CD4-positive, CD25-positive, alpha-beta regulatory T cell (primary cell): ENCODE measurements at regions not wholly inside any gene's neighbourhood (a gene's known extent, or its start where the extent isn't known, plus 50 kb on each side); places are given as distances from the start of the nearest gene placed in this dataset.
"Not testable (repeated sequence)": the region's sequence is repeated elsewhere in the genome, so short reads cannot be mapped to it uniquely, and the experiment has no call there.

ENCODE experiments used
- ATAC-seq, 2 donors: fragments of 150-1000 bp; cut with Tn5 transposase; one replicate each; pipeline ENCODE4 v1.10.0; 2021; ENCODE audit warnings: low read depth in 2 of 2, moderate number of reproducible peaks in 2 of 2, moderate library complexity in 1 of 2
- DNase-seq, 3 donors: peaks; one replicate each; pipeline versions ENCODE4 v3.0.0 to v3.0.0-alpha.2; 2012 to 2022; ENCODE audit warnings: mixed read lengths in 1 of 3
- H3K27ac ChIP-seq: one replicate; pipeline ENCODE4 v1.7.0; 2013; ENCODE audit warnings: mild to moderate bottlenecking, low read length; ENCODE audit not compliant: insufficient read depth, poor library complexity, severe bottlenecking
- H3K27me3 ChIP-seq: one replicate; pipeline ENCODE4 v1.7.0; 2013; ENCODE audit warnings: low read length; ENCODE audit not compliant: control insufficient read depth, insufficient read depth
- H3K36me3 ChIP-seq: one replicate; pipeline ENCODE4 v1.7.0; 2013; ENCODE audit warnings: mild to moderate bottlenecking, low read length, moderate library complexity; ENCODE audit not compliant: control insufficient read depth, insufficient read depth
- H3K4me1 ChIP-seq: 2 replicates; pipeline ENCODE4 v1.7.0; 2013; ENCODE audit warnings: mild to moderate bottlenecking, low read length; ENCODE audit not compliant: insufficient read depth, control insufficient read depth, poor library complexity, severe bottlenecking
- H3K4me3 ChIP-seq: one replicate; pipeline ENCODE4 v1.7.0; 2013; ENCODE audit warnings: low read depth, mild to moderate bottlenecking, low read length, moderate library complexity
- H3K9me3 ChIP-seq, 2 experiments: 1 replicate in 1 of 2; 2 replicates in 1 of 2; pipeline ENCODE4 v1.7.0; 2013; ENCODE audit warnings: low read length in 2 of 2, mild to moderate bottlenecking in 1 of 2, moderate library complexity in 1 of 2; ENCODE audit not compliant: control insufficient read depth in 2 of 2
- H3K27ac Mint-ChIP-seq, 3 donors: one replicate each; pipeline ENCODE4 v1.8.0; 2020 to 2022; ENCODE audit warnings: mild to moderate bottlenecking in 3 of 3, mixed read lengths in 3 of 3, moderate library complexity in 2 of 3
- H3K27me3 Mint-ChIP-seq: one replicate; pipeline ENCODE4 v1.8.0; 2022; ENCODE audit warnings: mild to moderate bottlenecking, mixed read lengths
- H3K36me3 Mint-ChIP-seq: one replicate; pipeline ENCODE4 v1.8.0; 2020; ENCODE audit warnings: mixed read lengths
- H3K4me1 Mint-ChIP-seq, 4 donors: one replicate each; pipeline ENCODE4 v1.8.0; 2020 to 2022; ENCODE audit warnings: mixed read lengths in 4 of 4, mild to moderate bottlenecking in 1 of 4
- H3K4me3 Mint-ChIP-seq, 4 donors: one replicate each; pipeline ENCODE4 v1.8.0; 2020 to 2022; ENCODE audit warnings: mild to moderate bottlenecking in 4 of 4, mixed read lengths in 4 of 4, moderate library complexity in 3 of 4
- H3K9me3 Mint-ChIP-seq, 7 donors: one replicate each; pipeline ENCODE4 v1.8.0; 2020 to 2022; ENCODE audit warnings: mixed read lengths in 7 of 7, mild to moderate bottlenecking in 3 of 7, moderate library complexity in 2 of 7

- peaks cover 0 to 20% (median 7%) of the 10 kb centered on the region in 7 donors for H3K9me3 Mint-ChIP-seq
- H3K4me3 ChIP-seq, result no peak overlapping the region
- H3K27ac Mint-ChIP-seq, result no peak overlapping the region
- ATAC-seq, result no peak
- no peaks in the 10 kb centered on the region for H3K36me3 Mint-ChIP-seq
- DNase-seq, result no peak
- no peak overlapping the region for H3K4me3 Mint-ChIP-seq
- H3K9me3 ChIP-seq, result peaks cover 0 to 12% of the 10 kb centered on the region in 2 experiments
- no peaks in the 10 kb centered on the region for H3K27me3 ChIP-seq
- no peak overlapping the region for H3K27ac ChIP-seq
- H3K4me1 ChIP-seq, result no peaks in the 10 kb centered on the region
- no peaks in the 10 kb centered on the region for H3K36me3 ChIP-seq
- no peaks in the 10 kb centered on the region for H3K4me1 Mint-ChIP-seq
- no peaks in the 10 kb centered on the region for H3K27me3 Mint-ChIP-seq
These were observed 1797.9 kb upstream of the PIK3C3 start for GRCh38 chr18:40157120-40157519.

- H3K4me3 Mint-ChIP-seq, result no peak overlapping the region
- ATAC-seq, result no peak
These were observed 1802.2 kb upstream of the PIK3C3 start for GRCh38 chr18:40152859-40153258.

GRCh38 chr18:40148960-40149359 is 1806.1 kb upstream of the PIK3C3 start:
- H3K9me3 Mint-ChIP-seq, result peaks cover 0 to 31% (median 8%) of the 10 kb centered on the region in 7 donors
- Histone ChIP-seq H3K9me3 (peaks cover 0 to 5% of the 10 kb centered on the region in 2 experiments), H3K27ac (no peak overlapping the region), H3K36me3 (no peaks in the 10 kb centered on the region), H3K4me3 (no peak overlapping the region), H3K4me1 (no peaks in the 10 kb centered on the region), H3K27me3 (no peaks in the 10 kb centered on the region)
- no peak overlapping the region for H3K27ac Mint-ChIP-seq
- H3K36me3 Mint-ChIP-seq, result no peaks in the 10 kb centered on the region
- H3K4me3 Mint-ChIP-seq, result no peak overlapping the region
- DNase-seq, result no peak
- ATAC-seq, result no peak
- H3K27me3 Mint-ChIP-seq, result no peaks in the 10 kb centered on the region
- H3K4me1 Mint-ChIP-seq, result no peaks in the 10 kb centered on the region

More at GRCh38 chr18:40152859-40153258, 1802.2 kb upstream of the PIK3C3 start:
- H3K36me3 ChIP-seq, result no peaks in the 10 kb centered on the region
- H3K36me3 Mint-ChIP-seq, result no peaks in the 10 kb centered on the region
- H3K4me1 ChIP-seq, result no peaks in the 10 kb centered on the region
- no peak overlapping the region for H3K27ac ChIP-seq
- no peak overlapping the region for H3K4me3 ChIP-seq
- peaks cover 0 to 10% of the 10 kb centered on the region in 2 experiments for H3K9me3 ChIP-seq
- DNase-seq, result no peak
- H3K27me3 Mint-ChIP-seq, result no peaks in the 10 kb centered on the region
- H3K27ac Mint-ChIP-seq, result no peak overlapping the region
- H3K9me3 Mint-ChIP-seq, result peaks cover 0 to 27% (median 10%) of the 10 kb centered on the region in 7 donors
- H3K4me1 Mint-ChIP-seq, result no peaks in the 10 kb centered on the region
- H3K27me3 ChIP-seq, result no peaks in the 10 kb centered on the region

GRCh38 chr18:40133253-40133652 is 1821.8 kb upstream of the PIK3C3 start:
- peaks cover 2 to 39% (median 8%) of the 10 kb centered on the region in 7 donors for H3K9me3 Mint-ChIP-seq
- H3K27ac Mint-ChIP-seq, result no peak overlapping the region
- H3K27me3 ChIP-seq, result no peaks in the 10 kb centered on the region
- H3K27me3 Mint-ChIP-seq, result no peaks in the 10 kb centered on the region
- peaks cover 0 to 2% of the 10 kb centered on the region in 2 experiments for H3K9me3 ChIP-seq
- H3K4me3 ChIP-seq, result no peak overlapping the region
- H3K4me1 Mint-ChIP-seq, result no peaks in the 10 kb centered on the region
- no peak for DNase-seq
- no peak for ATAC-seq
- no peak overlapping the region for H3K4me3 Mint-ChIP-seq
- no peak overlapping the region for H3K27ac ChIP-seq
- no peaks in the 10 kb centered on the region for H3K36me3 ChIP-seq
- H3K4me1 ChIP-seq, result no peaks in the 10 kb centered on the region
- H3K36me3 Mint-ChIP-seq, result no peaks in the 10 kb centered on the region

- not testable (repeated sequence) for H3K4me1 ChIP-seq, H3K27ac Mint-ChIP-seq, H3K9me3 ChIP-seq, H3K27me3 Mint-ChIP-seq, H3K27me3 ChIP-seq, H3K27ac ChIP-seq, H3K4me3 ChIP-seq, H3K36me3 ChIP-seq, H3K4me3 Mint-ChIP-seq, ATAC-seq, H3K36me3 Mint-ChIP-seq, H3K4me1 Mint-ChIP-seq, DNase-seq
- peaks cover 2 to 46% (median 10%) of the 10 kb centered on the region in 7 donors for H3K9me3 Mint-ChIP-seq
These were observed 1822.6 kb upstream of the PIK3C3 start for GRCh38 chr18:40132438-40132837.

- Histone ChIP-seq H3K9me3 (peaks cover 0 to 9% of the 10 kb centered on the region in 2 experiments), H3K36me3 (no peaks in the 10 kb centered on the region), H3K4me3 (no peak overlapping the region), H3K27ac (no peak overlapping the region), H3K27me3 (no peaks in the 10 kb centered on the region), H3K4me1 (no peaks in the 10 kb centered on the region)
- Mint-ChIP-seq H3K27me3 (no peaks in the 10 kb centered on the region), H3K36me3 (no peaks in the 10 kb centered on the region), H3K27ac (no peak overlapping the region), H3K4me1 (no peaks in the 10 kb centered on the region), H3K9me3 (peaks cover 5 to 23% (median 11%) of the 10 kb centered on the region in 7 donors), H3K4me3 (no peak overlapping the region)
- DNase-seq (no peak), ATAC-seq (no peak)
These were observed 1830.9 kb upstream of the PIK3C3 start for GRCh38 chr18:40124107-40124506.

- no peak overlapping the region for H3K27ac Mint-ChIP-seq
- H3K4me1 Mint-ChIP-seq, result no peaks in the 10 kb centered on the region
- peaks cover 0 to 6% of the 10 kb centered on the region in 2 experiments for H3K9me3 ChIP-seq
- H3K4me3 Mint-ChIP-seq, result no peak overlapping the region
- no peak overlapping the region for H3K4me3 ChIP-seq
- H3K27me3 ChIP-seq, result no peaks in the 10 kb centered on the region
- H3K27me3 Mint-ChIP-seq, result no peaks in the 10 kb centered on the region
- H3K36me3 Mint-ChIP-seq, result no peaks in the 10 kb centered on the region
- H3K9me3 Mint-ChIP-seq, result peaks cover 8 to 26% (median 10%) of the 10 kb centered on the region in 7 donors
- H3K4me1 ChIP-seq, result no peaks in the 10 kb centered on the region
- DNase-seq (no peak), ATAC-seq (no peak)
- no peak overlapping the region for H3K27ac ChIP-seq
- no peaks in the 10 kb centered on the region for H3K36me3 ChIP-seq
These were observed 1834.1 kb upstream of the PIK3C3 start for GRCh38 chr18:40120796-40121391.

- Histone ChIP-seq H3K4me1 (no peaks in the 10 kb centered on the region), H3K4me3 (no peak overlapping the region), H3K27me3 (no peaks in the 10 kb centered on the region), H3K36me3 (no peaks in the 10 kb centered on the region), H3K27ac (no peak overlapping the region), H3K9me3 (peaks cover 0 to 4% of the 10 kb centered on the region in 2 experiments)
- no peak for DNase-seq
- Mint-ChIP-seq H3K4me1 (no peaks in the 10 kb centered on the region), H3K27ac (no peak overlapping the region), H3K36me3 (no peaks in the 10 kb centered on the region), H3K27me3 (no peaks in the 10 kb centered on the region), H3K4me3 (peak overlapping the region in 1 of 4 donors; percentile 8), H3K9me3 (peaks cover 8 to 31% (median 10%) of the 10 kb centered on the region in 7 donors)
- ATAC-seq, result no peak
These were observed 1834.7 kb upstream of the PIK3C3 start for GRCh38 chr18:40120356-40120755.
